Dermis microvascular lymphatic vessel endothelial cell (primary cell): ENCODE measurements at regions not wholly inside any gene's neighbourhood (a gene's known extent, or its start where the extent isn't known, plus 50 kb on each side); places are given as distances from the start of the nearest gene placed in this dataset.

Source experiments
- DNase-seq, 2 donors: peaks; one replicate each; pipeline versions ENCODE4 v3.0.0 to v3.0.0-alpha.2; 2010; ENCODE audit warnings: low read depth in 2 of 2

- DNase-seq: no peak
Observed at GRCh38 chr5:71945436-71945835, 161.8 kb upstream of the MAP1B start.

- DNase-seq: no peak
Observed at GRCh38 chr5:71946343-71947030, 160.8 kb upstream of the MAP1B start.

GRCh38 chr5:71948206-71948605 lies 159.1 kb upstream of the MAP1B start:
- no peak for DNase-seq

- DNase-seq: no peak
Observed at GRCh38 chr5:71949772-71950171, 157.5 kb upstream of the MAP1B start.

DNA sequence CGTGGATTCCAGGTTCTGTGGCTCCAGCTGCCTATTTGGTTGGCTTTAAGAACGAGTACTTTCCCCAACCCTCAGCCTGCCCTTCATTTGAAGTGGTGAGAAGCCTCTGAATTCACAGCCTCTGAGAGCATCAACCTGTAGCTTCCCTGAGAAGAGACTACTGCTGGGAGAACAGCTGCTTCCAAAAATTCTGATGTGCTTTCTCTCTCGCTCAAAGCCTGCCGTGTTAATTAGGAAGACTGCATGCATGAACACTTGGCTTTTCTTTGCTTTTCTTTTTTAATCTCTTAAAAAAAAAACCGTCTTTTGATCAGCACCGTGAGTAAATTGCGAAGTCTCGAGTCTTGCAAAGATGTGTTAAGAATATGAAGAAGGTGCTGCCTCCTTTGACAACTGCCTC lies 153.4 kb upstream of the MAP1B start:
- DNase-seq: no peak

GRCh38 chr5:71954329-71954728 lies 152.9 kb upstream of the MAP1B start:
- DNase-seq: no peak

DNA sequence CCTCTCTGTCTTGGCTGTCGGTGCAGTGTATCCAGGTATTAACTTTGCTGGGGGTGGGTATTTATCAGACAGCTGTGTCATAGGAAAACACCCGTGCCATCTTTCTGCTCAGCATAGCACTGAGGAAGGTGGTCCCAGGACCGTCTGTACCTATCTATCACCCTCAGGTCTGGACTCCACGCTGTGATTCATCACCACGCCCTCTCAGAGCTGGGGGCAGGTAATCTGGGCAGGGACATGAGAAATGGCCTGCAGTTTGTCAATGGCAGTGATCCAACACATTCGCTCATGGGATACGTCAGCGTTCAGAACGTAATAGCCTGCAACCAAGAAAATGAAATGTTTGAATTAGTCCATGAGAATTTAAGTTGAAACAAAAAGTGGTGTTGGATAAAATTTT lies 151.6 kb upstream of the MAP1B start:
- no peak for DNase-seq

DNA sequence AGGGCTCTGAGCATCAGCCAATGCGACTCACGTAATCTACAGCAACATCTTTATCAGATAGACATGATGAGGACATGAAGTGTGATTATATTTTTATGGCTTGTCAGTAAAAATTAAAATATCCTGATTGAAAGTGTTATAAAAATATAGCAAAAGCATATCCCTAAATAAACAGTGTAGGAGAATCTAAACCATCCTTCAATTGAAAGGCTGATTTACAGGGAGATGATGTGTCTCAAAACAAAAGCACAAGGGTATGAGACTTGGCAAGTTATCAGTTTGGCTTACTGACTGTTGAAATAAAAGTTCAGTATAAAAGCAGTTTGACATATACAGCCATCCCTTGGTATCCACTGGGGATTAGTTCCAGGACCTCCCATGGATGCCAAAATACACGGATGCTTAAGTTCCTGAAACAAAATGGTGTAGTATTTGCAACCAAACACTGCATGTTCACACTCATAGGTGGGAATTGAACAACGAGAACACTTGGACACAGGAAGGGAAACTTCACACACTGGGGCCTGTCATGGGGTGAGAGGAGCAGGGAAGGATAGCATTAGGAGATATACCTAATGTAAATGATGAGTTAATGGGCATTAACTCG lies 149.9 kb upstream of the MAP1B start:
- DNase-seq: no peak

DNA sequence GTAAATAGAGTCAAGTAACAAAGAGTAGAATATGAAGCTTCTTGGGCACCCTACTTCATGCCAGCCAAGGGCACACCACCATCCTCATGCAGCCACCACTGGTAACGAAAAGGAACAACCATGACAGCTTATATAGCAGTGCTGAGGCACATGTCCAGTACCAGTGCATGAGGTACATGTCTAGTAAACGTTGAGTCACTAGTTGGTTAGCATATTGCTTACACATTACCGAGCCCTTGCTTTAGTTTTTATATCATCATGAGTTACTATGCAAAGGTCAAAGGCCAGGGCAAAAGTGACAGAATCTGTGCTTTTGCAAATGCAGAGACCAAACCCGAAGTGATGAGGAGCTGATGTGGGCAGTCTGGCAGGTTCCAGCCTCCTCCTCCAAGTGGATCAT lies 147.1 kb upstream of the MAP1B start:
- DNase-seq: no peak

GRCh38 chr5:71961786-71962185 lies 145.5 kb upstream of the MAP1B start:
- no peak for DNase-seq

DNA sequence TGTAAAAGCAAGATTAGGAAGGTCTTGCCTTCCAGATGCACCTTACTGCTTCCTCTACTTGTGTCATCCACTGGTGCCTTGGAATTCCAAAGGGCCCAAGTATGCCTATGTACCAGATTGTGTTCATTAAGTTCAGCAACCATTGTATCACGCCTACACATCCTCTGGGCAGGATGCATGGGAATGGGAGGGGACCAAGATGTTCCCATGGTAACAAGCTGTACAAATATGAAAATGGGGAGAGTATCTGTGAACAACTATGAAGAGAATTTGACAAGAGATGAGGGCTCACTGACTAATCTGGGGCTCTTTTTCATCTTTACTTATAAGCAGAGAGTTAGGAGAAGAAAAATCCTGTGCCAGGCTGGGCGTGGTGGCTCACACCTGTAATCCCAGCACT lies 137.8 kb upstream of the MAP1B start:
- DNase-seq: no peak

- no peak for DNase-seq
Observed at GRCh38 chr5:71971862-71972261, 135.4 kb upstream of the MAP1B start.

- no peak for DNase-seq
Observed at GRCh38 chr5:71972777-71973473, 134.3 kb upstream of the MAP1B start.

- DNase-seq: no peak
Observed at GRCh38 chr5:71973563-71973962, 133.7 kb upstream of the MAP1B start.

GRCh38 chr5:71974165-71974564 lies 133.1 kb upstream of the MAP1B start:
- no peak for DNase-seq

- no peak for DNase-seq
Observed at GRCh38 chr5:71974622-71975021, 132.7 kb upstream of the MAP1B start.

DNA sequence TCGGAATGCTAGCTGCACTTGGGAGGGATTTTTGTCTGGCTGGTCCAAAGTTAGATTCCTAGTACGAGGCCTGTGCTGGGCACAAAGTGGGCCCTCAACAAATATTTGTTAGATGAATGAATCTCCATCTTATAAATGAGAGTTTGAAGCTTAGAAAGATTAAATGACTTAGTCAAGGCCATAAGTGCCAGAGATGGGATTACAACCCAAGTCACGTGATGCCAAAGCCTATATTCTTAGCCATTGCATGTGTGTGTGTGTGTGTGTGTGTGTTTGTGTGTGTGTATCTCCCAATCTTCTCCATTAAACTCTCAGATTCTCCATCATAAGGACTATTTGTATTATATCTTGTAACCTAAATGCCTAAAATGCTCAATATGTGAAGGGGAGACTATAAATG lies 130.8 kb upstream of the MAP1B start:
- DNase-seq: no peak

- no peak for DNase-seq
Observed at GRCh38 chr5:71977311-71977710, 130.0 kb upstream of the MAP1B start.

GRCh38 chr5:71978216-71978615 lies 129.1 kb upstream of the MAP1B start:
- no peak for DNase-seq

DNA sequence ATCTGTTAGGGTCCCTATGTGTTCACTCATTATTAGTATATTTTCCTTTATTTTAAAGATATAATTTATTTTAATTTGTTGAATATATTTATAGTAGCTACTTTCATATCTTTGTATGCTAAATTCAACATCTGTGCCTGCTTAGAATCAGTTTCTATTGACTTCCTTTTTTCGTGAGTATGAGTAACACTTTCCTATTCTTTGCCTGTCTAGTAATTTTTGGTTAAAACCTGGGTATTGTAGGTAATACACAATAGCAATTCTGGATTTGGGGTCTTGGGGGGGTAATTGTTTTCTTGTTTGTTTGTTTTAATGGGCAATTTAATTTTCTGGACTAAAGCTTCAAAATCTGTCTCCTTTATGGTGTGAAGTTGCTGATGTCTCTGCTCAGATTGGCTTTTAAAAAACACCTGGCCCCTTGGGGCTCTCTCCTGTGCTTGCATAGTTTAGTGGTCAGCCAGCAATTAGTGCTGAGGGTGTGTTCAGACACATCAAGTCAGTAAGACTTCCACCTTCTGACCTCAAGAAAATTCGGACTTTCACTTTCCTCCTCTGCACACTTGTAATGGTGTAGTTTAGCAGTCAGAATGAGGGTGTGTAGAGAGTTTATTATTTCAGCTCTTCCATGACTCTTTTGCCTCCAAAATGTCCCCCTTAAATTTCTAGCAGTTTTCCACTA lies 124.4 kb upstream of the MAP1B start:
- no peak for DNase-seq

- no peak for DNase-seq
Observed at GRCh38 chr5:71986101-71986500, 121.2 kb upstream of the MAP1B start.

DNA sequence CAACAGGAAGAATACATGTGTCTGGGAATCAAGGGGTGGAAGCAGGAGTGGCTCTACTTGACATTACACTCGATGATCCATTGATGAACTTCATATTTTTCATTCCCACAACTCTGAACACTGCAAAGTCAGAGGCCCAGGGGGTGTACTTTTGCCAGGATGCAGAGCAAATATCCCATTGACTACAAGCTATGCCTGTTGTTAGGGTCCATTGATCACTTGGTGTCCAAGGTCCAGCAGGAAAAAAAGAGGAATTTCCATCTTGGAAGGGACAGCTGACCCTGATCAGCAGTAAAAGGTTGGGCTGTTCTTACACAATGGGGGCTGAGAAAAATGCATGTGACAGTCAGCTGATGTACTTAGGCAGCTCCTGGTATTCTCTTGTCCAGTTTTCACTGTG lies 118.5 kb upstream of the MAP1B start:
- no peak for DNase-seq

GRCh38 chr5:71993600-71993999 lies 113.7 kb upstream of the MAP1B start:
- DNase-seq: no peak
